ENCODE measurements at regions not wholly inside any gene's neighbourhood (a gene's known extent, or its start where the extent isn't known, plus 50 kb on each side); places are given as distances from the start of the nearest gene placed in this dataset.

- DNase-seq (ENCODE audit: low spot score): no peak
- no peak for TF ChIP-seq CTCF (IDR thresholded peaks at IDR 0.05; ENCODE audit: extremely low read depth, missing control alignments)
Observed at GRCh38 chr15:53360881-53361280, 398.6 kb downstream of the WDR72 start.

GRCh38 chr15:53359038-53359437 lies 400.4 kb downstream of the WDR72 start:
- TF ChIP-seq CTCF (IDR thresholded peaks at IDR 0.05; ENCODE audit: extremely low read depth, missing control alignments): no peak
- DNase-seq (ENCODE audit: low spot score): no peak

- no peak for DNase-seq (ENCODE audit: low spot score)
- TF ChIP-seq CTCF (IDR thresholded peaks at IDR 0.05; ENCODE audit: extremely low read depth, missing control alignments): no peak
Observed at GRCh38 chr15:53354874-53355273, 404.6 kb downstream of the WDR72 start.

GRCh38 chr15:53351373-53351772 lies 408.1 kb downstream of the WDR72 start:
- TF ChIP-seq CTCF (IDR thresholded peaks at IDR 0.05; ENCODE audit: extremely low read depth, missing control alignments): no peak
- DNase-seq (ENCODE audit: low spot score): no peak

- TF ChIP-seq CTCF (IDR thresholded peaks at IDR 0.05; ENCODE audit: extremely low read depth, missing control alignments): no peak
- no peak for DNase-seq (ENCODE audit: low spot score)
Observed at GRCh38 chr15:53346583-53346982, 412.9 kb downstream of the WDR72 start.

- TF ChIP-seq CTCF (IDR thresholded peaks at IDR 0.05; ENCODE audit: extremely low read depth, missing control alignments): no peak
- no peak for DNase-seq (ENCODE audit: low spot score)
Observed at GRCh38 chr15:53331328-53332190, 427.9 kb downstream of the WDR72 start.

GRCh38 chr15:53328341-53328740 lies 431.1 kb downstream of the WDR72 start:
- no peak for DNase-seq (ENCODE audit: low spot score)
- no peak for TF ChIP-seq CTCF (IDR thresholded peaks at IDR 0.05; ENCODE audit: extremely low read depth, missing control alignments)
